ENCODE measurements at regions not wholly inside any gene's neighbourhood (a gene's known extent, or its start where the extent isn't known, plus 50 kb on each side); places are given as distances from the start of the nearest gene placed in this dataset.

DNA sequence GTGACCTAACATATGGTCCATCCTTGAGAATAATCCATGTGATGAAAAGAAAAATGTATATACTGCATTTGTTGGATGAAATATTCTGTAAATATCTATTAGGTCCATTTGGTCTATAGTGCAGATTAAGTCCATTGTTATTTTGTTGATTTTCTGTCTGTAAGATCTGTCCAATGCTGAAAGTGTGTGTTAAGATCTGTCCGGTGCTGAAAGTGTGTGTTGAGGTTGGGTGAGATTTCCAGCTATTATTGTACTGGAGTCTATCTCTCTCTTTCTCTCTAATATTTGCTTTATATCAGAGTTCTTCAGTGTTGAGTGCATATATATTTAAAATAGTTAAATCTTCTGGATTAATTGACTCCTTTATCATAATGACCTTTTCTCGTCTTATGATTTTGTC, 828.8 kb upstream of the CRIM1 start:
- TF ChIP-seq CTCF (IDR thresholded peaks at IDR 0.05; ENCODE audit: low read depth, low read length) (no peak), POLR2A (IDR thresholded peaks at IDR 0.05; ENCODE audit: extremely low read depth, insufficient read length) (no peak)
- TF ChIP-seq, protein P1, sequence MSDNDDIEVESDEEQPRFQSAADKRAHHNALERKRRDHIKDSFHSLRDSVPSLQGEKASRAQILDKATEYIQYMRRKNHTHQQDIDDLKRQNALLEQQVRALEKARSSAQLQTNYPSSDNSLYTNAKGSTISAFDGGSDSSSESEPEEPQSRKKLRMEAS (IDR thresholded peaks at IDR 0.05; ENCODE audit: low read depth, low read length): no peak
